Left ventricle myocardium inferior (tissue), 1 donor: ENCODE measurements at regions not wholly inside any gene's neighbourhood (a gene's known extent, or its start where the extent isn't known, plus 50 kb on each side); places are given as distances from the start of the nearest gene placed in this dataset.

Source experiments
- DNase-seq: peaks from one replicate; pipeline ENCODE4 v3.0.0-alpha.2; 2020
- H3K27ac ChIP-seq: fragments of 200-600 bp; replicated peaks from 2 replicates; pipeline ENCODE4 v1.8.0; 2021
- H3K27me3 ChIP-seq: fragments of 200-600 bp; 2 replicates; pipeline ENCODE4 v1.8.0; 2021; ENCODE audit warnings: low read depth
- H3K36me3 ChIP-seq: fragments of 200-600 bp; 2 replicates; pipeline ENCODE4 v1.8.0; 2021
- H3K4me1 ChIP-seq: fragments of 200-600 bp; 2 replicates; pipeline ENCODE4 v1.8.0; 2021
- H3K4me3 ChIP-seq: fragments of 200-600 bp; 2 replicates; pipeline ENCODE4 v1.8.0; 2021; ENCODE audit warnings: mild to moderate bottlenecking, moderate library complexity
- H3K9me3 ChIP-seq: fragments of 200-600 bp; replicated peaks from 2 replicates; pipeline ENCODE4 v1.8.0; 2021
- intact Hi-C: fragments of 100-400 bp; cut with micrococcal nuclease; formaldehyde crosslinking; loops from one replicate; pipeline ENCODE4 v1.11.0; 2022
- TF ChIP-seq, protein P1 (sequence below): fragments of 200-600 bp; IDR thresholded peaks from 2 replicates; pipeline ENCODE4 v1.8.0; 2021; ENCODE audit warnings: antibody characterized with exemption, mild to moderate bottlenecking, borderline replicate concordance
- donor health status: DM: no; HTN: yes; CAD: no; lungs with severe emphysema.

DNA sequence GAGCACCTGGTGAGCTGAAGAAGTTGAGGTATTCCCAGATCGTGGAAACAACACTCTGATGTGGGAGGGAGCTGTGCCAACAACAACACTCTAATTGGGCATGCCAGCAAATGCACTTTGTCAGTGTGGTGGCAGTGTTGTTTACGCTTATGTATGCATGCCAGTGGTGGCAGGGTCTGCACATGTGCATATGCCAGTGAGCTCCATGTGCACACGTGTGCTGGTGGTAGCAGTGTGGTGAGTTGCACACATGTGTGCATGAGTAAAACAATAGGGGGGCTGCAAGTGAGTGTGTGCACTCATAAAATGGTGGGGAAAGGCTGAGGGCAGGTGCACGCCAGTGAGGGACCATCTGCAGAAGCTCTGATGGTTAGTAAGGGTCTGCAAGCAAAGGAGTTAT lies 134.2 kb downstream of the DMRTA1 start:
- Histone ChIP-seq H3K4me1 (no peaks in the 10 kb centered on the region), H3K4me3 (no peak overlapping the region), H3K27ac (no peak overlapping the region), H3K27me3 (no peaks in the 10 kb centered on the region), H3K36me3 (no peaks in the 10 kb centered on the region), H3K9me3 (peaks cover 38% of the 10 kb centered on the region)
- intact Hi-C loops = no loop called here
- no peak for DNase-seq
- TF ChIP-seq, protein P1, sequence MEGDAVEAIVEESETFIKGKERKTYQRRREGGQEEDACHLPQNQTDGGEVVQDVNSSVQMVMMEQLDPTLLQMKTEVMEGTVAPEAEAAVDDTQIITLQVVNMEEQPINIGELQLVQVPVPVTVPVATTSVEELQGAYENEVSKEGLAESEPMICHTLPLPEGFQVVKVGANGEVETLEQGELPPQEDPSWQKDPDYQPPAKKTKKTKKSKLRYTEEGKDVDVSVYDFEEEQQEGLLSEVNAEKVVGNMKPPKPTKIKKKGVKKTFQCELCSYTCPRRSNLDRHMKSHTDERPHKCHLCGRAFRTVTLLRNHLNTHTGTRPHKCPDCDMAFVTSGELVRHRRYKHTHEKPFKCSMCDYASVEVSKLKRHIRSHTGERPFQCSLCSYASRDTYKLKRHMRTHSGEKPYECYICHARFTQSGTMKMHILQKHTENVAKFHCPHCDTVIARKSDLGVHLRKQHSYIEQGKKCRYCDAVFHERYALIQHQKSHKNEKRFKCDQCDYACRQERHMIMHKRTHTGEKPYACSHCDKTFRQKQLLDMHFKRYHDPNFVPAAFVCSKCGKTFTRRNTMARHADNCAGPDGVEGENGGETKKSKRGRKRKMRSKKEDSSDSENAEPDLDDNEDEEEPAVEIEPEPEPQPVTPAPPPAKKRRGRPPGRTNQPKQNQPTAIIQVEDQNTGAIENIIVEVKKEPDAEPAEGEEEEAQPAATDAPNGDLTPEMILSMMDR = no peak

GRCh38 chr9:22582221-22582620 lies 135.6 kb downstream of the DMRTA1 start:
- H3K9me3 ChIP-seq = peaks cover 24% of the 10 kb centered on the region
- TF ChIP-seq, protein P1 = no peak
- no peaks in the 10 kb centered on the region for H3K27me3 ChIP-seq
- H3K36me3 ChIP-seq = no peaks in the 10 kb centered on the region
- no peak for DNase-seq
- H3K27ac ChIP-seq = no peak overlapping the region
- intact Hi-C loops = no loop called here
- H3K4me1 ChIP-seq = no peaks in the 10 kb centered on the region
- H3K4me3 ChIP-seq = no peak overlapping the region

GRCh38 chr9:22588918-22589317 lies 142.3 kb downstream of the DMRTA1 start:
- TF ChIP-seq, protein P1 = no peak
- H3K27me3 ChIP-seq = no peaks in the 10 kb centered on the region
- no peak overlapping the region for H3K4me3 ChIP-seq
- no peaks in the 10 kb centered on the region for H3K9me3 ChIP-seq
- H3K4me1 ChIP-seq = no peaks in the 10 kb centered on the region
- intact Hi-C loops = no loop called here
- no peak overlapping the region for H3K27ac ChIP-seq
- H3K36me3 ChIP-seq = no peaks in the 10 kb centered on the region
- no peak for DNase-seq

- no peak overlapping the region for H3K4me3 ChIP-seq
- no peaks in the 10 kb centered on the region for H3K36me3 ChIP-seq
- intact Hi-C loops = no loop called here
- TF ChIP-seq, protein P1 = no peak
- no peaks in the 10 kb centered on the region for H3K4me1 ChIP-seq
- no peak for DNase-seq
- H3K27me3 ChIP-seq = no peaks in the 10 kb centered on the region
- no peak overlapping the region for H3K27ac ChIP-seq
- no peaks in the 10 kb centered on the region for H3K9me3 ChIP-seq
These were observed 143.9 kb downstream of the DMRTA1 start for GRCh38 chr9:22590336-22591033.

GRCh38 chr9:22595805-22596204 lies 149.2 kb downstream of the DMRTA1 start:
- Histone ChIP-seq H3K27me3 (no peaks in the 10 kb centered on the region), H3K4me3 (no peak overlapping the region), H3K36me3 (no peaks in the 10 kb centered on the region), H3K4me1 (no peaks in the 10 kb centered on the region), H3K9me3 (no peaks in the 10 kb centered on the region), H3K27ac (no peak overlapping the region)
- TF ChIP-seq, protein P1 = no peak
- intact Hi-C loops = no loop called here
- no peak for DNase-seq
